Duodenal mucosa (tissue), 2 donors: ENCODE measurements at regions not wholly inside any gene's neighbourhood (a gene's known extent, or its start where the extent isn't known, plus 50 kb on each side); places are given as distances from the start of the nearest gene placed in this dataset.
"Not testable (repeated sequence)": the region's sequence is repeated elsewhere in the genome, so short reads cannot be mapped to it uniquely, and the experiment has no call there.

Experiments
- H3K27ac ChIP-seq: one replicate; pipeline ENCODE4 v1.7.0; 2013; ENCODE audit warnings: low read depth, low read length
- H3K27me3 ChIP-seq, 2 donors: one replicate each; pipeline ENCODE4 v1.7.0; 2013; ENCODE audit warnings: low read length in 2 of 2, control low read depth in 1 of 2; ENCODE audit not compliant: insufficient read depth in 2 of 2, control insufficient read depth in 1 of 2
- H3K36me3 ChIP-seq, 2 donors: one replicate each; pipeline ENCODE4 v1.7.0; 2013; ENCODE audit warnings: low read length in 2 of 2, control low read depth in 1 of 2; ENCODE audit not compliant: insufficient read depth in 2 of 2, control insufficient read depth in 1 of 2
- H3K4me1 ChIP-seq, 2 donors: one replicate each; pipeline ENCODE4 v1.7.0; 2013; ENCODE audit warnings: low read length in 2 of 2, control low read depth in 1 of 2; ENCODE audit not compliant: insufficient read depth in 2 of 2, control insufficient read depth in 1 of 2
- H3K4me3 ChIP-seq, 2 donors: one replicate each; pipeline ENCODE4 v1.7.0; 2013; ENCODE audit warnings: low read length in 2 of 2, low read depth in 1 of 2
- H3K9ac ChIP-seq, 2 donors: one replicate each; pipeline ENCODE4 v1.7.0; 2013; ENCODE audit warnings: low read length in 2 of 2, low read depth in 1 of 2
- H3K9me3 ChIP-seq, 2 donors: one replicate each; pipeline ENCODE4 v1.7.0; 2013; ENCODE audit warnings: low read length in 2 of 2, control low read depth in 1 of 2; ENCODE audit not compliant: control insufficient read depth in 1 of 2

DNA sequence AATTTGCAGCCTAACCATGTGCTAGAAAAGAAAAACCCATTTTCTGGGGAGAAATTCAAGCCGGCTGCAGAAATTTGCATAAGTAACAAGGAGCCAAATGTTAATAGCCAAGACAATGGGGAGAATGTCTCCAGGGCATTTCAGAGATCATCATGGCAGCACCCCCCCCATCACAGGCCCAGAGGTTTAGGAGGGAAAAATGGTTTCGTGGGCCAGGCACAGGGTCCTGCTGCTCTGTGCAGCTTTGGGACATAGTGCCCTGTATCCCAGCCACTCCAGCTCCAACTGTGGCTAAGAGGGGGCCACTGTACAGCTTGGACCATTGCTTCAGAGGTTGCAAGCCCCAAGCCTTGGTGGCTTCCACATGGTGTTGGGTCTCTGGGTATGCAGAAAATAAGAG is 620.0 kb downstream of the PSAT1 start:
- H3K4me1 ChIP-seq, result not testable (repeated sequence)

DNA sequence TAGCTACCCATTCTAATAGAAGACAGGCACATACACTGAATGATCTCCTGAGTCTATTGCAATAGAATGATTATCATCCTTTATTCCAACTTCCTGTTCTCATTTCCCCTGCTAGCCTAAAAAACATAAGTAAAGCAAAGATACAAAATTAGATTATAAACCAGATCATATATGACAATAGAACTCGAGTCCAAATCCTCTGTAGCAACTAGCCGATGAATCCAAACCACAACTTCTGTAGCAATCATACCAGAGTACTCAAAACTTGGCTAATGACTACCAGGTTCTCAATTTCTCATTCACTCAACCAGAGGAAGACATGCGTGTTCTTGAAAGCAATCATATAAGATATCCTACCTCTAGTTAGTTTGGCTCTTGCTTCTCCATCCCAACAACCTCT is 622.1 kb downstream of the PSAT1 start:
- peaks cover 2 to 14% of the 10 kb centered on the region in 2 donors for H3K9me3 ChIP-seq
- H3K4me3 ChIP-seq, result no peak overlapping the region
- H3K27me3 ChIP-seq, result no peaks in the 10 kb centered on the region
- no peak overlapping the region for H3K9ac ChIP-seq
- H3K27ac ChIP-seq, result no peak overlapping the region
- H3K4me1 ChIP-seq, result no peaks in the 10 kb centered on the region
- H3K36me3 ChIP-seq, result no peaks in the 10 kb centered on the region

More for the DNA sequence above, 620.0 kb downstream of the PSAT1 start:
- H3K27ac ChIP-seq, H3K4me3 ChIP-seq, H3K27me3 ChIP-seq, H3K9ac ChIP-seq, H3K36me3 ChIP-seq: not testable (repeated sequence)
- peaks cover 2 to 14% of the 10 kb centered on the region in 2 donors for H3K9me3 ChIP-seq

DNA sequence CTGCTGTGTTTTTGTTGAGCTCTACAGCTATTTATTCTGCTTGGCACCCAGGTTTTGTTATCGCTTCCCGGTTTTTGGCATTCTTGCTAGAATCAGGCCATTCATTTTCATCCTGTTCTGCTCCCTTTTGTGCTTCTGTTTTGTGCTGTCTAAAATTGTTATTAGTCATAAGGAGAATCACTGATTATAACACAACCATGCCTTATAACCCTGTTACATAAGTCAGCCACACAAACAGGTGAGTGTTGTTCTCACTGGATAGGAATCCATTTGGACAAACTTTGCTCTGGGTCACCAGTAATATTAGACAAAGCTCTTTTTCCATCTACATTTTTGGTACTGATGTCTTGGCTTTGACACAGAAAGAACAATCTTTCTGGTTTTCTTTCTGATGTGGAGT is 622.8 kb downstream of the PSAT1 start:
- H3K36me3 ChIP-seq, result no peaks in the 10 kb centered on the region
- H3K27me3 ChIP-seq, result no peaks in the 10 kb centered on the region
- H3K4me1 ChIP-seq, result no peaks in the 10 kb centered on the region
- no peak overlapping the region for H3K4me3 ChIP-seq
- no peak overlapping the region for H3K9ac ChIP-seq
- H3K9me3 ChIP-seq, result peaks cover 2 to 14% of the 10 kb centered on the region in 2 donors
- no peak overlapping the region for H3K27ac ChIP-seq

DNA sequence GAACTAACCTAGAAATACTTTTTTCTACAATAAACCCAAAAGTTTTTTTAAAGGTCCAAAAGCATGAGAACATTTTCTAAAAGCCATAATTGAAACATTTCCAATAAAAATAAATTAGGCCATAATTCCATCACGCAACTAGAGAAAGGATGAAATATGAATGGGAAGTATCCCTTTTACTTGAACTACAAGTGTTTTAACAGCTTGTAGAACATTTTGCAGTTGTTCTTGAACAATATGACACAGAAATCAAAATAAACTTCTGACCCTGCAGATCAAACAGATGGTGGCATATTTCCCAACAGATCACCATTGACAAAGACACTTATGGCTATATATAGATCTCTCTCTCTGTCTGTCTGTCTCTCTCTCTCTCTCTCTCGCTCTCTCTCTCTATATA is 624.4 kb downstream of the PSAT1 start:
- peaks cover 2 to 14% of the 10 kb centered on the region in 2 donors for H3K9me3 ChIP-seq
- no peak overlapping the region for H3K27ac ChIP-seq
- no peaks in the 10 kb centered on the region for H3K27me3 ChIP-seq
- no peak overlapping the region for H3K9ac ChIP-seq
- H3K36me3 ChIP-seq, result no peaks in the 10 kb centered on the region
- no peak overlapping the region for H3K4me3 ChIP-seq
- no peaks in the 10 kb centered on the region for H3K4me1 ChIP-seq

DNA sequence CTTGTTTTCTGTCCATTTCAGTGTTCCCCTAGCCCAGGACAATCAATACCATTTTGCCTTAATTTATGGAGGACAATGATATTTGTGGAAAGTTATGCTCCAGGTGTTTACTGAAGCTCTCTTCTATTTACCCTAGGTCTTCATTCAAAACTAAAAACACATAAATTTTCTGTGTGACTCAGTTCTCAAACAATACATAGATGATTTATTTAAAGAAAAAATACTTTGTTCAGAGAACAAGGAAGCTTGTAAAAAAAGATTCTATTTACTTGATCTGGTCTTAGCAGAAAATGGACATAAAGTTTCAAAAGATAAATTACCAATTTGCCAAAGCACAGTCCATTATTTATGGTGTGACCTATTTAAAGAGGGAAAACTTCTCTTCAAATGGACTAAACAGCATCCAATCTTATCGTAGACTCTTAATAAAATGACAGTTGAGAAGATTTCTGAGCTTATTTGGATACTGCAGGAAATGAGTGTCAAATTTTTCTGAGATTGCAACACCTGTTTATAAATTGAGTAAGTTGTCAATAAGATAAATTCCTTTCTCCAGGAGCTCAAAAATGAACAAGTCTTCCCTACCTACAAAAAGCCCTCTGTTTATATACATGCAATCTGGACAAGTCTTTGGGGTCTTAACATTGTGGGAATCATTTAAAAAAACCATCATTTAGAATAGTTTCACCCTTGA is 627.2 kb downstream of the PSAT1 start:
- H3K9me3 ChIP-seq, result peaks cover 0 to 5% of the 10 kb centered on the region in 2 donors
- H3K27me3 ChIP-seq, result no peaks in the 10 kb centered on the region
- no peak overlapping the region for H3K4me3 ChIP-seq

DNA sequence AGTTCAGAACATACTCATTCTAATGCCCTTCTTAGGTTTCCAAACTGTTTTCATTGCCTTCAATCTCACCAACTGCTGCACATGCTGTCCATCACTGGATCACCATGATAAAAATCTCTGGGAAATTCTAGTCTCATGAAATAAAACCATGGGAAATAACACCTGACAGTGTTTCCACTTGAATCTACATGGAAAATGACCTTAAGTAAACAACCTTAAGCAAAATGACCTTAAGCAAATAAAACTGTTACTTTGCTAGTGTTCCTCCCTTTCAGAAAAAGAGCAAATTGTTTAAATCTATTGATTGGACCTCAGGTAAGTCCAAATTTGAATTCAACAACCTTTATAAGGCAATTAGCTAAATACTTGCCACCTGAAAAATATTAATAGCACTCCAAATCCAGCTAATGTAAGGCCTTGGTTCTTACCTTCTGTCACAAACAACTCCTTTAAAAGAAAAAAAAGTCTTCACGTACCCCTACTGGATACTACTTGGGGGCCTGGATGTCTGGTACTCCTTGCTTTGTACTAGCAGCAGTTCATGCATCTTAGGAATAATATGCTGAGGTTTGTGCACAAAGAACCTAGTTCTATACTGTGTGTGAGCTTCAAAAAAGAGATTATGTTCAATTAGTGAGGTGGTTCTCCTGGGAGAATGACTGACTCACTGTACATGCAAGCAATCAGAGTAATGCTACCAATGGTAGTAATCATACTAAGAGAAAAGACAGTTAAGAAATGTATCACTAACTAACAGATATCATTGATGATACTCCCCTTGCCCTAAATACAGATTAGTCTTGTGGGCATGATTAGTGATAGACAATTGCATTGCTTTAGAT is 630.4 kb downstream of the PSAT1 start:
- H3K9ac ChIP-seq, result no peak overlapping the region

More for the DNA sequence above, 627.2 kb downstream of the PSAT1 start:
- Histone ChIP-seq H3K27ac (no peak overlapping the region), H3K4me1 (no peaks in the 10 kb centered on the region), H3K36me3 (no peaks in the 10 kb centered on the region), H3K9ac (no peak overlapping the region)

DNA sequence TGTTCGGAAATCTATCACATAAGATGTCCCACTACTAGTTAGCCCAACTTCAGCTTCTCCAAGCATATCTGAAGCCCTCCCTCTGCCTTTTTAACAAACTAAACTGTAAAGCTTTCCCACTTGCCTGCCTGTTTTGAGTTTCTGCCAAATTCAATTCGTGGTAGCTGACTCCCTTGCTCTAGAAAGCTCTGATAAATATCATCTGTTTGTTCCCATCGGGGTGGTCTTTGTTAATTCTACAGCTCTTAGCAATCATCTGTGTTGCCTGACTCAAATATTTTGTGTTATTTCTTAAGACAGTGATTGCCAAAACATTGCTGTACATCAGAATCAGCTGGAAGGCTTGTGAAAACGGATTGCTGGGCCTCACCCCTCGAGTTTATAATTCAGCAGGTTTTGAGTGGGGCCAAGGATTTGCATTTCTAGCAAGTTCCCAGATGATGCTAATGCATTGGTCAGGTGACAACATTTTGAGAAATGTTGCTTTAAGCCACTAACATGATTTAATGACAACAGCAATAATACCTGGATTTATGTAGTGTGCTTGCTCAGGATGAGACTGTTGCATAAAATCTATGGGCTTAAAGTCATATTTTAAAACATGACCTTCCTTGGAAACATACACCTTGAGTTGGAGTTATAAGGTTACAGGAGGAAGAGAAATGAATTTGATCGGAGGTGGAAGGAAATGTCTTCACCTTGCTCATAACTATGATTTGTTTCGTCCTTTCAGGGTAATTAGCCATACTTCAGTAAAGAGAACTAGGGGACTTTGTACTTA is 631.9 kb downstream of the PSAT1 start:
- no peak overlapping the region for H3K27ac ChIP-seq
- H3K27me3 ChIP-seq, result no peaks in the 10 kb centered on the region
- H3K9ac ChIP-seq, result no peak overlapping the region
- H3K4me1 ChIP-seq, result no peaks in the 10 kb centered on the region
- no peak overlapping the region for H3K4me3 ChIP-seq
- peaks cover 4 to 5% of the 10 kb centered on the region in 2 donors for H3K9me3 ChIP-seq
- no peaks in the 10 kb centered on the region for H3K36me3 ChIP-seq

More for the DNA sequence above, 630.4 kb downstream of the PSAT1 start:
- no peaks in the 10 kb centered on the region for H3K27me3 ChIP-seq
- H3K4me3 ChIP-seq, result no peak overlapping the region
- no peaks in the 10 kb centered on the region for H3K4me1 ChIP-seq
- H3K9me3 ChIP-seq, result peaks cover 4 to 5% of the 10 kb centered on the region in 2 donors
- no peak overlapping the region for H3K27ac ChIP-seq
- no peaks in the 10 kb centered on the region for H3K36me3 ChIP-seq

DNA sequence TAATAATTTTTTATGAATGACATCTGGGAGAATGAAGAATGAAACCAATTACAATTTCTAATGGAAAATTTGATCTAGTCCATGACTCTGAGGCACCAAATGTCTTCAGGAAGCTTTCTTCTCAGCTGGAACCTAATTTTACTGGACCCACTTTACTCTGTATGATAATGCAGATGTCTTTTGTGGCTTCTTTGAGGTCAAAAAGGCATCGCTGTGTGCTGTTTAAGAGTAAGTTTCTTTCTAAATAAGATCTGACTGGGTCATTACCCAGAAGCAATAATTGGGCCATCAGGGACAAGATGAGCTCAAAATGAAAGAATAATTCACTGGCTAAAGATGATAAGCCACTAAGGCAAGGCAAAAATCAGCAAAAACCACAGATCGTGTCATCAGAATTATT is 633.4 kb downstream of the PSAT1 start:
- no peaks in the 10 kb centered on the region for H3K27me3 ChIP-seq
- no peaks in the 10 kb centered on the region for H3K4me1 ChIP-seq
- H3K4me3 ChIP-seq, result no peak overlapping the region
- H3K36me3 ChIP-seq, result no peaks in the 10 kb centered on the region
- no peak overlapping the region for H3K27ac ChIP-seq
- H3K9me3 ChIP-seq, result peaks cover 4 to 5% of the 10 kb centered on the region in 2 donors
- H3K9ac ChIP-seq, result no peak overlapping the region

DNA sequence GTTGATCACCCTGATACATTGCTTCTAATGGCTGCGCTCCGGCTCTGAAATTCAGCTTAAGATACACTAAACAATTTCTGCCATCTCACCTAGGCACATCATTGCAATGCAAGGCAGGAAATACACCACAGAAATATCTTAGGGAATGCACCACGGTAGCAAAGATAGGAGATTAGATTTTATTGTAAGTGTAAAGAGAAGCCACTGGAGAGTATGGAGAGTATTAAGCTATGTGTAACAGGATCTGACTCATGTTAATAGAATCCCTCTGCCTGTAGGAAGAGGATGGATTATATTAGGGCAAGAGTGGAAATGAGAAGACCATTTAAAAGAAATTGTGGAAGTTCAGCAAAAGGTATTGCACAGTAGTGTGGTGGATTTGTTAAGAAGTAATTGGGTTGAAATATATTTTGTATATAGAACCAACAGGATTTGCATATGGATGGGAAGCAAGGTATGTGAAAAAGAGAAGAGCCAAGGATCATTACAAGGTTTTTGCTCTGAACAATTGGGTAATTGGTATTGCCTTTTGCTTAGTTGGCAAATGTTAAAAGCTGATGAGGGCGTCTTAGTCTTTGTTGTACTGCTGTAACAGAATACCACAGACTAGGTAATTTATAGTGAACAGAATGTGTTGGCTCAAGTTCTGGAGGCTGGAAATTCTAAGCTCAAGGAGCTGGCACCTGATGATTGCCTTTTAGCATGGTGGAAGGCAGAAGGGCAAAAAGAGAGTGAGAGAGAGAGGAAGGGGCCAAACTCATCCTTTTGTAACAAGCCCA is 636.1 kb downstream of the PSAT1 start:
- no peaks in the 10 kb centered on the region for H3K36me3 ChIP-seq
- H3K27me3 ChIP-seq, result no peaks in the 10 kb centered on the region
- H3K4me1 ChIP-seq, result no peaks in the 10 kb centered on the region
- H3K4me3 ChIP-seq, result no peak overlapping the region
- H3K9me3 ChIP-seq, result peaks cover 0 to 4% of the 10 kb centered on the region in 2 donors
- no peak overlapping the region for H3K27ac ChIP-seq
- no peak overlapping the region for H3K9ac ChIP-seq
